ENCODE measurements at regions not wholly inside any gene's neighbourhood (a gene's known extent, or its start where the extent isn't known, plus 50 kb on each side); places are given as distances from the start of the nearest gene placed in this dataset.

GRCh38 chr10:28250782-28251181 lies 52.1 kb downstream of the MPP7 start:
- intact Hi-C loops (cut with micrococcal nuclease), result loop anchor here (1.0 to 2.0 kb wide), 2 partner anchors 52 to 132 kb away; partner anchors contain the start of gene MPP7

- intact Hi-C loops (cut with micrococcal nuclease), result loop anchor here (1.0 to 2.0 kb wide), 2 partner anchors 52 to 132 kb away; partner anchors contain the start of gene MPP7
These were observed 52.5 kb downstream of the MPP7 start for GRCh38 chr10:28250358-28250757.

GRCh38 chr10:28249512-28249911 lies 53.4 kb downstream of the MPP7 start:
- intact Hi-C loops (cut with micrococcal nuclease), result no loop called here

GRCh38 chr10:28248092-28248491 lies 54.8 kb downstream of the MPP7 start:
- intact Hi-C loops (cut with micrococcal nuclease), result no loop called here

- intact Hi-C loops (cut with micrococcal nuclease), result no loop called here
These were observed 56.8 kb downstream of the MPP7 start for GRCh38 chr10:28246023-28246422.

- intact Hi-C loops (cut with micrococcal nuclease), result loop anchor here (5.0 kb wide), 1 partner anchor 797 kb away; no protein-coding TSS in a partner anchor
These were observed 58.9 kb downstream of the MPP7 start for GRCh38 chr10:28243923-28244322.

GRCh38 chr10:28242555-28243204 lies 60.2 kb downstream of the MPP7 start:
- intact Hi-C loops (cut with micrococcal nuclease), result loop anchor here (5.0 kb wide), 1 partner anchor 795 kb away; no protein-coding TSS in a partner anchor

GRCh38 chr10:28241741-28242399 lies 61.0 kb downstream of the MPP7 start:
- intact Hi-C loops (cut with micrococcal nuclease), result loop anchor here (1.0 to 5.0 kb wide), 3 partner anchors 500 to 795 kb away; no protein-coding TSS in a partner anchor

- intact Hi-C loops (cut with micrococcal nuclease), result loop anchor here (2.0 to 5.0 kb wide), 2 partner anchors 682 to 793 kb away; no protein-coding TSS in a partner anchor
These were observed 62.5 kb downstream of the MPP7 start for GRCh38 chr10:28240400-28240799.

- intact Hi-C loops (cut with micrococcal nuclease), result no loop called here
These were observed 66.3 kb downstream of the MPP7 start for GRCh38 chr10:28236591-28236990.

- intact Hi-C loops (cut with micrococcal nuclease), result no loop called here
These were observed 82.1 kb downstream of the MPP7 start for GRCh38 chr10:28220811-28221210.

- intact Hi-C loops (cut with micrococcal nuclease), result no loop called here
These were observed 83.6 kb downstream of the MPP7 start for GRCh38 chr10:28219251-28219650.

- intact Hi-C loops (cut with micrococcal nuclease), result no loop called here
These were observed 85.0 kb downstream of the MPP7 start for GRCh38 chr10:28217848-28218247.

GRCh38 chr10:28215930-28216329 lies 86.9 kb downstream of the MPP7 start:
- intact Hi-C loops (cut with micrococcal nuclease), result no loop called here

GRCh38 chr10:28214219-28214618 lies 88.6 kb downstream of the MPP7 start:
- intact Hi-C loops (cut with micrococcal nuclease), result no loop called here

GRCh38 chr10:28211759-28212158 lies 91.1 kb downstream of the MPP7 start:
- intact Hi-C loops (cut with micrococcal nuclease), result no loop called here

GRCh38 chr10:28207799-28208198 lies 95.1 kb downstream of the MPP7 start:
- intact Hi-C loops (cut with micrococcal nuclease), result no loop called here

- intact Hi-C loops (cut with micrococcal nuclease), result no loop called here
These were observed 99.9 kb downstream of the MPP7 start for GRCh38 chr10:28202941-28203352.

- intact Hi-C loops (cut with micrococcal nuclease), result no loop called here
These were observed 101.2 kb downstream of the MPP7 start for GRCh38 chr10:28201410-28202400.

GRCh38 chr10:28200775-28201174 lies 102.1 kb downstream of the MPP7 start:
- intact Hi-C loops (cut with micrococcal nuclease), result no loop called here

- intact Hi-C loops (cut with micrococcal nuclease), result no loop called here
These were observed 102.9 kb downstream of the MPP7 start for GRCh38 chr10:28199941-28200340.

All from T-helper 2 cell treated with Interferon-gamma antibody and Interleukin-4, amounts not matched to agents 100 ng/mL and 5 ng/mL, for 36 hours (primary cell).